Osteocyte (in vitro differentiated cells): ENCODE measurements at regions not wholly inside any gene's neighbourhood (a gene's known extent, or its start where the extent isn't known, plus 50 kb on each side); places are given as distances from the start of the nearest gene placed in this dataset.

Experiments
- DNase-seq: peaks from one replicate; pipeline ENCODE4 v3.0.0; 2021; ENCODE audit warnings: mixed read lengths; ENCODE audit not compliant: unreplicated experiment; ENCODE audit errors: extremely low spot score
- H3K27ac Mint-ChIP-seq: one replicate; pipeline ENCODE4 v1.8.0; 2021; ENCODE audit warnings: mild to moderate bottlenecking, mixed read lengths; ENCODE audit not compliant: unreplicated experiment
- H3K27me3 Mint-ChIP-seq: one replicate; pipeline ENCODE4 v1.8.0; 2021; ENCODE audit warnings: mixed read lengths; ENCODE audit not compliant: unreplicated experiment
- H3K36me3 Mint-ChIP-seq: one replicate; pipeline ENCODE4 v1.8.0; 2021; ENCODE audit warnings: mixed read lengths; ENCODE audit not compliant: unreplicated experiment
- H3K4me1 Mint-ChIP-seq: one replicate; pipeline ENCODE4 v1.8.0; 2021; ENCODE audit warnings: mixed read lengths; ENCODE audit not compliant: unreplicated experiment
- H3K4me3 Mint-ChIP-seq: one replicate; pipeline ENCODE4 v1.8.0; 2021; ENCODE audit warnings: mild to moderate bottlenecking, moderate library complexity, mixed read lengths; ENCODE audit not compliant: unreplicated experiment
- H3K9me3 Mint-ChIP-seq: one replicate; pipeline ENCODE4 v1.8.0; 2021; ENCODE audit warnings: mixed read lengths; ENCODE audit not compliant: unreplicated experiment
- TF ChIP-seq, protein P1 (sequence below): fragments of 200-600 bp; sonication (generic); IDR thresholded peaks from 2 replicates; pipeline ENCODE4 v1.5.0; 2021; ENCODE audit warnings: antibody characterized with exemption, mild to moderate bottlenecking, moderate library complexity

DNA sequence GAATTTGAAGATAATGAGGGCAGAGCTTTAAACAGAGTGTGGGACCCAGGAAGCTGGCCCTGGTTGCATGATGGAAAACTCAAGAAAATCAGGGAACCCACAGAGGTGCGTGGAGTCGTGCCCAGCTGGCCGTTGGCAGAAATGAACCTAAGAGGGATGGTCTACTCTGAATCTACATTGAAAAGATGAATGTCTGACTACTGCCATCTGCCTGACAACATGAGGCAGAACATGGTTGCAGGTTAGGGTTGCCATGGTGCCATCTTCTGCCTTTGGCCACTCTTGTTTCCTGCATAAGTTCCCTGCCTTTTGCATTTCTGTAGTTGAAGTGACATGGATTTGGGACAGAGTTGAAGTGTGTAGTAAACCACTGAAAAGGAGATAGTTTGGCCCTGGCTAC, 138.5 kb upstream of the COBL start:
- Mint-ChIP-seq H3K27ac (no peak overlapping the region), H3K4me1 (no peaks in the 10 kb centered on the region), H3K36me3 (no peaks in the 10 kb centered on the region), H3K4me3 (no peak overlapping the region), H3K9me3 (peaks cover 6% of the 10 kb centered on the region), H3K27me3 (no peaks in the 10 kb centered on the region)
- DNase-seq: no peak
- TF ChIP-seq, protein P1, sequence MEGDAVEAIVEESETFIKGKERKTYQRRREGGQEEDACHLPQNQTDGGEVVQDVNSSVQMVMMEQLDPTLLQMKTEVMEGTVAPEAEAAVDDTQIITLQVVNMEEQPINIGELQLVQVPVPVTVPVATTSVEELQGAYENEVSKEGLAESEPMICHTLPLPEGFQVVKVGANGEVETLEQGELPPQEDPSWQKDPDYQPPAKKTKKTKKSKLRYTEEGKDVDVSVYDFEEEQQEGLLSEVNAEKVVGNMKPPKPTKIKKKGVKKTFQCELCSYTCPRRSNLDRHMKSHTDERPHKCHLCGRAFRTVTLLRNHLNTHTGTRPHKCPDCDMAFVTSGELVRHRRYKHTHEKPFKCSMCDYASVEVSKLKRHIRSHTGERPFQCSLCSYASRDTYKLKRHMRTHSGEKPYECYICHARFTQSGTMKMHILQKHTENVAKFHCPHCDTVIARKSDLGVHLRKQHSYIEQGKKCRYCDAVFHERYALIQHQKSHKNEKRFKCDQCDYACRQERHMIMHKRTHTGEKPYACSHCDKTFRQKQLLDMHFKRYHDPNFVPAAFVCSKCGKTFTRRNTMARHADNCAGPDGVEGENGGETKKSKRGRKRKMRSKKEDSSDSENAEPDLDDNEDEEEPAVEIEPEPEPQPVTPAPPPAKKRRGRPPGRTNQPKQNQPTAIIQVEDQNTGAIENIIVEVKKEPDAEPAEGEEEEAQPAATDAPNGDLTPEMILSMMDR: no peak

DNA sequence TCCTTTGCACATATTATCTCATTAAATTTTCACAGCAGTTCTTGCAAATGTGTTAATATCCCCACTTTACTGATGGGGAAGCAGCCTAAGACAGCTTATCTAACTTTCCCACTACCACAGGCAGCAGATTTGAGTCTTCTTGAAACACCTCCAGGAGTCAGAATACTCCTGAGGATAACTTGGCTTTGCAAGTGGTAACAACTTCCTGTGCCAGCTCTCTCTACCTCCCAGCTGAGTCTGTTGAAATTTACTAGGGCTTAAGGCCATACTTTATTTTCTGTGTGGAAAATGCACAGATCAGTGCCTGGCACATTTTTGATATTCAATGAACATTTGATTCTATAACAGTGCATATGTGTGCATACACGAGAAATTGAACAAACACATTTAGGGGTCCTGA, 136.1 kb upstream of the COBL start:
- Mint-ChIP-seq H3K36me3 (no peaks in the 10 kb centered on the region), H3K4me1 (no peaks in the 10 kb centered on the region), H3K9me3 (peaks cover 12% of the 10 kb centered on the region), H3K4me3 (no peak overlapping the region), H3K27me3 (no peaks in the 10 kb centered on the region), H3K27ac (no peak overlapping the region)
- TF ChIP-seq, protein P1: no peak
- DNase-seq: no peak

DNA sequence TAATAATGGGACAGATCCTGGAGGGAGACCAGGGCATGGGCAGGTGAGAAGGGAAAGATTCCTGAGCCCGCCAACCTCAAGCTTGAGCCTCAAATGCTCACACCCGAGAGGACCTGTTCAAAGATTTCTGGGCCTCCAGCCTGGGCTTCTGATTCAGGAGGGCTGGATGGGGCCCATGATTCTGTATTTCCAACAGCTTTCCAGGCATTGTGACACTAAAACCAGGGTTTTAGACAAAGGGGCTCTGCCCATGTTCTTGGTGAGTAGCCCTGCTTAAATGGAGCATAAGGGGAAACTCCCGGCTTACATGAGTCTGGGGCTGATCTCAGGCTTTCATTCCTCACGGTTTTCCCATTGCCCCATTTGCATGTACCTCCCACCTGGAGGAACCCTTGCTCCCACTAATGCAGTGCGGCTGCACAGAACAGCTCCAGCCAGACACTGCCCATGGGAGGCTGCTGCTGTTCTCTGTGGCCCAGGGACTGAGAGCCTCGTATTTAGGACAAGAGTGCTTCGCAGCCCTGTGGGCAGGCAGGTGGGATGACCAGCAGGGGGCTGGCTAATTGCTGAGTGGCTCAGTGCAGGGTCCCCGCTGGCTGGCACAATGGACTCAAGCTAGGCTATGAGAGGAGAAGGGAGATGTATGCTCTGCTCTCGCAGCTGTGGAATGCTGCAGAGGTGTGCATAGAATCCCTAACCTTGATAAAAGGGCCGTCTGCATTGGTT, 135.3 kb upstream of the COBL start:
- H3K27me3 Mint-ChIP-seq: no peaks in the 10 kb centered on the region

DNA sequence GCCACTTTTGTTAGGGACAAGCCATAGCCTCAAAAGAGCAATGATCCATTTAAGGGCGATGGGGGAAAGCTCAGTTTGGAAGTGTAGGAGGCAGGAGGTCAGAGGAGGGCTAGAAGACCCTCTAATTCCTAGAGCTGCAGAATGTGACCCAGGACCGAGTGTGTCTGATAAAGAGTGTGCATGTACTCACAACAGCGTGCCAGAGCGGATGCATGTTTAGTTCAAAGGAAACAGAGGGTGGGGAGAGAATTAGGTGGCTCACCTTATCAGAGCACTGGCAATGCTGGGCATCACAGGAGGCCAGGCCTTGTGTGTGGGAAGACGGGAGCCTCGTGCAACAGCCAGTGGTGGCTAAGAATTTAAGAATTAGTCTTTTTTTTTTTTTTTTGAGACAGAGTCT, 133.9 kb upstream of the COBL start:
- no peaks in the 10 kb centered on the region for H3K36me3 Mint-ChIP-seq
- H3K9me3 Mint-ChIP-seq: peaks cover 12% of the 10 kb centered on the region
- TF ChIP-seq, protein P1: no peak
- no peak overlapping the region for H3K27ac Mint-ChIP-seq
- H3K4me1 Mint-ChIP-seq: no peaks in the 10 kb centered on the region
- no peak overlapping the region for H3K4me3 Mint-ChIP-seq
- no peaks in the 10 kb centered on the region for H3K27me3 Mint-ChIP-seq
- DNase-seq: no peak

More for the DNA sequence above, 135.3 kb upstream of the COBL start:
- H3K4me1 Mint-ChIP-seq: no peaks in the 10 kb centered on the region
- H3K27ac Mint-ChIP-seq: no peak overlapping the region
- H3K36me3 Mint-ChIP-seq: no peaks in the 10 kb centered on the region
- TF ChIP-seq, protein P1: no peak
- no peak for DNase-seq
- no peak overlapping the region for H3K4me3 Mint-ChIP-seq
- peaks cover 12% of the 10 kb centered on the region for H3K9me3 Mint-ChIP-seq

DNA sequence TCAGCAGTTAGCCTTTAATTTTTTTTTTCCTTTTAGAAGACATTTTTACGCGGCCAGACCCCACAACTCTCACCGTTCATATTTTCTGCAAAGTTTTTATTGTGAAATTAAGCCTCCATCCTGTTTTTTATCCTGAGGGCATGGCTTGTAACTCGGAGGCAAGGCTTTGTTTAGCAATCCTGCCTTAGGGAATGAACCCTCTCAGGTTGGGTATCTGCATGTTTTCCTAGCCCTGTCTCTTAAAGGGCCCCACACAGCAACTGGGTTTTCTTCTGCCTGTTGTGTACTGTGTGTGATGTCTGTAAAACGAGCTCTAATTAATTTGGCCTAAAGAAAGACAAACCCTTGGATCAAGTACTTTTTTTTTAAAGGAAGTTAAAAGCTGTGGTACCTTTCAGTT, 130.2 kb upstream of the COBL start:
- H3K27ac Mint-ChIP-seq: no peak overlapping the region

More for the DNA sequence above, 130.2 kb upstream of the COBL start:
- no peaks in the 10 kb centered on the region for H3K4me1 Mint-ChIP-seq
- TF ChIP-seq, protein P1: no peak
- no peaks in the 10 kb centered on the region for H3K27me3 Mint-ChIP-seq
- no peak overlapping the region for H3K4me3 Mint-ChIP-seq
- no peak for DNase-seq
- peaks cover 25% of the 10 kb centered on the region for H3K9me3 Mint-ChIP-seq
- H3K36me3 Mint-ChIP-seq: no peaks in the 10 kb centered on the region
